Left hindlimb (tissue), 1 donor: ENCODE measurements at regions not wholly inside any gene's neighbourhood (a gene's known extent, or its start where the extent isn't known, plus 50 kb on each side); places are given as distances from the start of the nearest gene placed in this dataset.
A peak's percentile ranks its signal among the peaks of the same experiment; 100 is the strongest.

Experiments
- DNase-seq: peaks from one replicate; pipeline ENCODE4 v3.0.0-alpha.2; 2018

- DNase-seq = no peak
These were observed 734.0 kb upstream of the NR2F2 start for GRCh38 chr15:95596496-95596895.

- no peak for DNase-seq
These were observed 732.1 kb upstream of the NR2F2 start for GRCh38 chr15:95598251-95598855.

- DNase-seq = no peak
These were observed 730.1 kb upstream of the NR2F2 start for GRCh38 chr15:95600367-95600766.

GRCh38 chr15:95600884-95601283, 729.6 kb upstream of the NR2F2 start:
- no peak for DNase-seq

- no peak for DNase-seq
These were observed 729.0 kb upstream of the NR2F2 start for GRCh38 chr15:95601525-95601924.

- DNase-seq = no peak
These were observed 726.7 kb upstream of the NR2F2 start for GRCh38 chr15:95603802-95604201.

GRCh38 chr15:95604634-95605036, 725.9 kb upstream of the NR2F2 start:
- peak; percentile 38 for DNase-seq

GRCh38 chr15:95605098-95605497, 725.4 kb upstream of the NR2F2 start:
- DNase-seq = no peak

GRCh38 chr15:95606551-95606950, 723.9 kb upstream of the NR2F2 start:
- DNase-seq = no peak

GRCh38 chr15:95608371-95608770, 722.1 kb upstream of the NR2F2 start:
- no peak for DNase-seq

GRCh38 chr15:95609096-95609495, 721.4 kb upstream of the NR2F2 start:
- DNase-seq = no peak

GRCh38 chr15:95610945-95611344, 719.6 kb upstream of the NR2F2 start:
- DNase-seq = no peak

GRCh38 chr15:95615436-95615835, 715.1 kb upstream of the NR2F2 start:
- no peak for DNase-seq

- DNase-seq = no peak
These were observed 714.2 kb upstream of the NR2F2 start for GRCh38 chr15:95616306-95616705.

GRCh38 chr15:95620934-95621579, 709.4 kb upstream of the NR2F2 start:
- no peak for DNase-seq

- no peak for DNase-seq
These were observed 707.7 kb upstream of the NR2F2 start for GRCh38 chr15:95622843-95623242.

- DNase-seq = no peak
These were observed 706.4 kb upstream of the NR2F2 start for GRCh38 chr15:95624100-95624499.

- no peak for DNase-seq
These were observed 705.7 kb upstream of the NR2F2 start for GRCh38 chr15:95624616-95625361.

GRCh38 chr15:95626501-95627361, 703.8 kb upstream of the NR2F2 start:
- DNase-seq = peak; percentile 33

GRCh38 chr15:95629503-95630168, 700.9 kb upstream of the NR2F2 start:
- DNase-seq = no peak

- no peak for DNase-seq
These were observed 699.8 kb upstream of the NR2F2 start for GRCh38 chr15:95630683-95631082.

- no peak for DNase-seq
These were observed 694.8 kb upstream of the NR2F2 start for GRCh38 chr15:95635666-95636065.

- DNase-seq = no peak
These were observed 694.4 kb upstream of the NR2F2 start for GRCh38 chr15:95636107-95636506.
